ENCODE measurements at regions not wholly inside any gene's neighbourhood (a gene's known extent, or its start where the extent isn't known, plus 50 kb on each side); places are given as distances from the start of the nearest gene placed in this dataset.

- Histone ChIP-seq H3K4ac (ENCODE audit: low read depth, low read length) (no peak overlapping the region), H3K14ac (ENCODE audit: insufficient read depth, low read length) (no peak overlapping the region), H2BK5ac (ENCODE audit: insufficient read length, low read length) (no peak overlapping the region), H3K79me2 (ENCODE audit: insufficient read depth, low read length) (no peaks in the 10 kb centered on the region), H3K27me3 (ENCODE audit: insufficient read depth, low read length) (no peaks in the 10 kb centered on the region), H3K18ac (ENCODE audit: insufficient read length, low read depth, low read length) (no peak overlapping the region), H3K23ac (ENCODE audit: insufficient read length, low read depth, low read length) (no peak overlapping the region), H3K9ac (ENCODE audit: extremely low read depth, insufficient read length, low read length) (no peak overlapping the region), H3K23me2 (ENCODE audit: insufficient read length, low read depth, low read length, poor library complexity, severe bottlenecking) (no peaks in the 10 kb centered on the region), H2BK120ac (ENCODE audit: low read depth, low read length, poor library complexity, severe bottlenecking) (no peak overlapping the region), H3T11ph (ENCODE audit: low read length) (no peak overlapping the region), H4K5ac (ENCODE audit: insufficient read length, low read depth, low read length) (no peak overlapping the region), H3K27ac (ENCODE audit: insufficient read length, low read depth, low read length) (no peak overlapping the region), H3K56ac (ENCODE audit: insufficient read length, low read depth, low read length) (no peak overlapping the region), H4K20me1 (ENCODE audit: control insufficient read depth, insufficient read depth, insufficient read length) (no peaks in the 10 kb centered on the region), H3K79me1 (ENCODE audit: insufficient read depth, low read depth, low read length, poor library complexity, severe bottlenecking) (no peaks in the 10 kb centered on the region), H2AK5ac (ENCODE audit: insufficient read length, low read length) (no peak overlapping the region), H3K9me3 (ENCODE audit: control insufficient read depth, low read depth, low read length) (no peaks in the 10 kb centered on the region), H3K4me2 (ENCODE audit: insufficient read depth, insufficient read length, low read length) (no peak overlapping the region), H2AFZ (ENCODE audit: low read length) (no peak overlapping the region), H2BK12ac (ENCODE audit: insufficient read length, low read depth, low read length) (no peak overlapping the region), H3K4me1 (ENCODE audit: insufficient read depth, low read length) (no peaks in the 10 kb centered on the region), H4K91ac (ENCODE audit: insufficient read length, low read depth, low read length) (no peak overlapping the region), H2BK15ac (ENCODE audit: low read depth, low read length) (no peak overlapping the region), H4K8ac (replicated peaks; ENCODE audit: insufficient read length, low read depth, low read length) (no peak overlapping the region), H2BK20ac (ENCODE audit: low read depth, low read length, poor library complexity, severe bottlenecking) (no peak overlapping the region)
- Mint-ChIP-seq H3K4me1 (peaks cover 9 to 11% of the 10 kb centered on the region in 2 experiments), H3K36me3 (ENCODE audit: insufficient read depth in 1 of 3, low read depth in 3 of 3) (no peaks in the 10 kb centered on the region), H3K27me3 (ENCODE audit: low read depth) (no peaks in the 10 kb centered on the region), H3K4me3 (no peak overlapping the region), H3K27ac (no peak overlapping the region), H3K9me3 (no peaks in the 10 kb centered on the region; a peak in 1 of 5 replicates)
- TF ChIP-seq, protein P1, sequence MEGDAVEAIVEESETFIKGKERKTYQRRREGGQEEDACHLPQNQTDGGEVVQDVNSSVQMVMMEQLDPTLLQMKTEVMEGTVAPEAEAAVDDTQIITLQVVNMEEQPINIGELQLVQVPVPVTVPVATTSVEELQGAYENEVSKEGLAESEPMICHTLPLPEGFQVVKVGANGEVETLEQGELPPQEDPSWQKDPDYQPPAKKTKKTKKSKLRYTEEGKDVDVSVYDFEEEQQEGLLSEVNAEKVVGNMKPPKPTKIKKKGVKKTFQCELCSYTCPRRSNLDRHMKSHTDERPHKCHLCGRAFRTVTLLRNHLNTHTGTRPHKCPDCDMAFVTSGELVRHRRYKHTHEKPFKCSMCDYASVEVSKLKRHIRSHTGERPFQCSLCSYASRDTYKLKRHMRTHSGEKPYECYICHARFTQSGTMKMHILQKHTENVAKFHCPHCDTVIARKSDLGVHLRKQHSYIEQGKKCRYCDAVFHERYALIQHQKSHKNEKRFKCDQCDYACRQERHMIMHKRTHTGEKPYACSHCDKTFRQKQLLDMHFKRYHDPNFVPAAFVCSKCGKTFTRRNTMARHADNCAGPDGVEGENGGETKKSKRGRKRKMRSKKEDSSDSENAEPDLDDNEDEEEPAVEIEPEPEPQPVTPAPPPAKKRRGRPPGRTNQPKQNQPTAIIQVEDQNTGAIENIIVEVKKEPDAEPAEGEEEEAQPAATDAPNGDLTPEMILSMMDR (conservative IDR thresholded peaks at IDR 0.05): no peak
- no CpG with 5 or more reads among the region's 1 CpG for WGBS (ENCODE audit: extremely low coverage, insufficient read length, low lambda C conversion rate)
- DNase-seq: no peak
These were observed 190.1 kb downstream of the TM2D1 start for GRCh38 chr1:61534847-61535246.

Measured in H9 (cell line).